CD4-positive, alpha-beta T cell treated with Interleukin-17A for 4 hours (primary cell): ENCODE measurements at regions not wholly inside any gene's neighbourhood (a gene's known extent, or its start where the extent isn't known, plus 50 kb on each side); places are given as distances from the start of the nearest gene placed in this dataset.

Experiments
- DNase-seq: peaks from one replicate; pipeline ENCODE4 v3.0.0-alpha.2; 2020; ENCODE audit warnings: mixed read lengths

DNA sequence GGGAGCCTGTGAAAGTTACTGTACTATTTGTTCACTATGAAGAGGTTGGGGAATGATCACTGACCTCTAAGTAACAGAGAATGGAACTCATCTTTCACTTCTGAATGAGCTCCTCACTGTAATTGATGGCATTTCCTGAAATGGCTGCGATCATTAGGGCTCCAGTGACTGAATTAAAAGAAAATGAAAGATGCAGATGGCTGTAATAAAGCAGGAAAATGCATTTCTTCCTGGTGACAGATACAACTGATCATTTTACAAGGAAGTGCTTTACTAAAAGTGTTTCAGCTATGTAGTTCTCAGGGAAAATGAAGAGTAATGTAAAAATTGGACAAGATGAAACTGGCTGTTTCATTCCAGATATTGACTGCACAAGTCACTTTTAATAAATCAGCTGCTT lies 1200.6 kb upstream of the NUDT12 start:
- DNase-seq = no peak

DNA sequence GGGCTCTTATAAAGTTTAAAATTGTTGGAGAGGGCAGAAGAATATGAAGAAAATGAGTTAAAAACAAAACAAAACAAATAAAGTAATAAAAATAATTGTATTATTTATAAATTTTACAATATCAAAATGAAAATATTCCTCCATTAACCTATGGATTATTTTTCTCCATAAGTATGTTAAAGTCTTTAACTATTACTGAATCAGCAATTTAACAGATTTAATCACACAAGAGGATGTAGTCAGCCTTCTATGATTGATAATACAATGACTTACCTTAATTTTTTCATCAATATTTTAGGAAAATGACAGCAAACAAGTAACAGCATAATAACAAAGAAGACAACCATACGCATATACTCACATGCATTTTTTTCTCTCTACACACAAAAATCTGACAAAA lies 1195.3 kb upstream of the NUDT12 start:
- DNase-seq = no peak

DNA sequence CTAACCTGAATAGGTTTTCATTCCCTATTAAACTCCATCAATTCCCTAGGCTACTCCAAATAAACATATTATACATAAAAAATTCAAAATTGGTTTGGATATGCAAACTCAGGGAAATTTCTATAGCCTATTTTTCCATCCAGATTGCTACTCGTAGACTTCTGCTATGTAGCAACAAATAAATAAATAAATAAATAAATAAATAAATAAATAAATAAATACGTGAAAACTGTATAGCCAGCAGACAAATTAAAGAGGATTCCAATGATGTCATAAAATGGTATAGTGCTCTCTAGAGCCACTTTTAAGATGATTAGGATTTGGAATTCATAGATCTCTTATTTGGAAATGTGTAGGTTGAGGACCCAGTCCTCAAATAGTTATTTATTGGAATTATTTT lies 1193.2 kb upstream of the NUDT12 start:
- no peak for DNase-seq

DNA sequence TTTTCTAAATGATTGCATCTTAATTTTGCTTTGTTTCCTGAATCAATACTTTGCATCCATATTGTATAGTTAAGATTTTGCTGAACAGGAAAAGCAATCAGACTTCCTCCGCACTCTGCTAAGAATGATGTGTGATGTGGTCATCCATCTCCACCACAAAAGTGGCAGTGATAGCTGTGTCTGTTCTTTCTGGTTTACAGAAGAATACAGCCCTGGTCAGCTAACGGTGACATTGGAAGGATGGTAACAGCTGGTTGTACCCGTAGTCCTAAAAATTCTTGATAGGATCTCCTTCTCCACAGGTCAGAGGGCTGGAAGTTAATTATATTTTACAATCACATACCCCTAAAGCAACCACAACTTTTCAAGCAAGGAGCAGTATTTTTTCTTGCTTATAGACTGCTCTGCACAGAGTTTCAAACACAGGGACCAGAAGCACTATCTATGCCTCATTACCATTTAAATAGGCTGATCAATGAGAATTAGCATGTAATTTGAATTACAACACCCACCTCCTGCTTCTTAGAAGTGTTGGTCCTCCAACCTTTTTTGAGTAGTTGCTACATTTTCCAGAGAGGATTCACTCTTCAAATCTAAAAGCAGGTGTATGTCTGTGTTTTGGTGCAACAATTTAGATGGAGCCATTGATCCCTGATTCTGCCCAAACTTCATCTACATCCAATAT lies 1191.9 kb upstream of the NUDT12 start:
- no peak for DNase-seq

DNA sequence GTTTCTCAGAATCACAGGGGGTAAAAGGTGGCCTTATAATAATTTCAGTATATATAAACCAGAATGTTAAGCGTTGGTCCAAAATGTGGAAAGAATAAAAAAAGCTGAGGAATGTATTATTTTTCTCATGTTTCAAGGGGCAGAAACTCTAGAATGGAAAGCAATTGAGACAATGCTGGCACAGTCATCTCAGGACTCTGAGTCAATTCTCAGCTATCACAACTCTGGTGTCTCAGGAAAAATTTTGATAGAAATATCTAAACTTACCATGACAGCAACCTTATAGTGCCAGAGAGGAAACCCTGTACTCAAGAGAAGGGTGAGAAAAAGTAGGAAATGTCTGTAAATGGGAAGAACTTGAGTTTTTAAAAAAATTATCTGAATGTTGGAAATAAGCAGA lies 1189.4 kb upstream of the NUDT12 start:
- DNase-seq = no peak

DNA sequence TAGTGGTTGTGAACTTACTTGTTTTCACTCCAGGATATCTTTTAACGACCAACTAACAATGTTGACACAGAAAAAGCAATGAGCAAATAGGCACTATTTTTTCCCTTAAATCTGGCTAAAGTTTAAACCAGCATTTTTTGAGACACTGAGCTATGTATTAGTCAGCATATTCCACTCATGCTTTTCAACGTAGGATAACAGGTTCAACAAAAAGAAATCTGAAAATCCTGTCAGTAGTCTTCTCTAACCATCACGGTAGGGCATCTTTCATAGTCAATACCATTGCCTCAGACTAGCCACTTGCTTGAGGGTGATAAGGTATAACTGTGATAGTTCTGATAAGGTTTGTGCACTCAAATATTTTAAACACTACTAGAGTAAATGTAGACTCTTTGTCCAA lies 1177.3 kb upstream of the NUDT12 start:
- DNase-seq = no peak

DNA sequence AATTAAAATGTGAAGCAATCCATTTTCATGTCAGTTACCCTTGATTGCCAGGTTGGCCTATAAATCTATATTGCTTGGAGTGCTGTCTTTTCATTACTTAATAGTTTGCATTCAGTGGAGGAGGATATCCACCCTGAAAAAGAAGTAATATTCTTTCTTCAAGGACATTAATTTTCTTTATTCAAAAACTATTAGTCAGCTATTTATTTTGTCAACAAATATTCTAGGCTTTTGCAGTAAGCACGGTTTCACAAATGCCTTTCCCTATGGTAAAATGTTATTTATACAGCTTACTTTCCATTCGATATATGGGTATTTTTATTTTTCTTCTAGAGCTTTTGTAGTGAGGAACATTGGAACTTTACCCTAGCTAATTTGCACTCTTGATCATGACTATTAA lies 1176.9 kb upstream of the NUDT12 start:
- no peak for DNase-seq

DNA sequence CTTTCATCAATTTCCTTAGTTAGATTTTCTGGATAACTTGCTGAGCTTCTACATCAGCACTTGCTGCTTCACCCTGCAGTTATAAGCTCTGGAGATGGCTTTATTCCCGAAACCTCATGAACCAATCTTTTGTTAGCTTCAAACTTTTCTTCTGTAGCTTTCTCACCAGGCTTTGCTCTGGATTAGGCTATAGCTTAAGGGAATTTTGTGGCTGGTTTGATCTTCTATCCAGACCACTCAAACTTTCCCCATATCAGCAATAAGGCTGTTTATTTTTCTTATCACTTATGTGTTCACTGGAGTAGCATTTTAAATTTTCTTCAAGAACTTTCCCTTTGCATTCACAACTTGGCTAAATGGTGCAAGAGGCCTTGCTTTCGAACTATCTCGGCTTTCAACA lies 1173.5 kb upstream of the NUDT12 start:
- DNase-seq = no peak

DNA sequence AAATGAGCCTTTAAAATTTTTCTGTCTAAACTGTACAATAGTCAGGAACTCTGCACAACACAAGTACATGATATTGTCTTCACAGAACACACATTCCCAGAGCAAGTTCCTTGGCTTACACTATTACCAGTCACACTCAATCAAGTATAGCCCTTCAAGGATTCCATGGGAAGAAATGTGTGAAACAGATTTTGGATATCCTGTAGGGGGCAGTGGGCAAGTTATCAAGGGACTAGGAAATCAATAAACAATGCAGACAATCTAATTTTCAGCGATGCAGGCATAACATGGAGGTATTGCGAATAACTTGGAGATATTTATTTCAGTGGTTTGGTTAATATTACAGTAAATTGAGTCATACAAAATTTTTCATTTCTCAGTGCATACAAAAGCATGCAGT lies 1171.5 kb upstream of the NUDT12 start:
- DNase-seq = no peak

DNA sequence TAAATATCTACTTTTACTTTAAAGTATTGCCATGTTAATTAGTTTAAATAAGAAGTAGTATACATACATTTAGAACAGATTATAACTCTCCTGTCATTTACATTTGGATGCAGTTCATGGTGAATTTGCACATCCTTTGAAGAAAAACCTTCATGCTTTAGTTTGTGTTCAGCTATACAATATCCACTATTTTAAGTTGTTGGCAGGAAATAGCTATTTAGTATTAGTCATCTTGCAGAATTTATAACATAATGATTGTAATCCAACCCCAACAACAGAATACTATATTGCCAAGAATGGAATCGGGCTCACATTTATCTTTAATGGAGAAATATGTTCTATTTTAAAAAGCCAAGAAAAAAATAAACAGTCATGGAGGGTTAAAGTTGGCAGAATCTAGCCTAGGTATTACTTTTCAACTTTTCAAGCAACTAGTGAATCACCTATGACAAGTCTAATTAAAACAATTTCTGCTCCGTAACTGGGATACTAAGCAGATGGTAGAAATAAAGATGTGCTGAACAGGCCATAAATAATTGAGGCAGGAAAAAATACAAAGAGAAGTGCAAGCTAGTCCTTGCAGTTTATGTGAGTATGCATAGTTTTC lies 1170.6 kb upstream of the NUDT12 start:
- no peak for DNase-seq

DNA sequence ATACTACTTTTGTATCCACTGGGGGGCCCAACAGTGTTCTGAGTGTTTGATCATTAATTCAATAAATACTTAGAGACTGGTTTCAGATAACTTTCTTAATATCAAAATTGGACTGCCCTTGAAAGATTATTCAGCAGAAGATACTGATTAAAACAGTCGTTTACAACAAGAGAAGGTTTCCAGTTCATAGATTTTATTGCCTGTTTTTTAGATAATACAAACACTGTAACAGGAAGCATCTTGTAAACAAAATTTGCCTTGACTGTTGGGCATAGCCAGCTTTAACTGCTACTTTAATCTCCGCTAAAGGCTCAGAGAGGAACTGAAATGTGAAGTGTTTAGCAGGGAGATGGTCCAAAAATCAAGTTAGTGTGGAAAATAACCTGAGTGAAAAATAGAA lies 1168.7 kb upstream of the NUDT12 start:
- no peak for DNase-seq

DNA sequence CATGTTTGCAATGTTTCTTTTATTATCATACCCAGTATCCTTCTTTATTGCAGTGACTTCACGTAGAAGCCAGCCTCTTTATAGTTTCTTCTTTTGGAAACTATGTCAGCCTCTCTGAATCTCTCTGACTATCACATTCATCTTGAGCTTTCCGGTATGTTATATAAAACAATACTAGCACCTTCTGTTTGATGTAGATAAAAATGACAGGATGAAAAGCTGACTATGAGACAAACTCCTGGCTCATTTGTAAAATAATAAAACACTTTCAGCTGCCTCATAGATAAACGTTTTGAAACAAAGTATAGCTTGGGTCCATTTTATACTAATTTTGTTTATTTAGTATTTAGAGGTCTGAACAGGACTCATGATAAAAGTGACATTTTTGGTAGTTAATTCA lies 1145.4 kb upstream of the NUDT12 start:
- no peak for DNase-seq

DNA sequence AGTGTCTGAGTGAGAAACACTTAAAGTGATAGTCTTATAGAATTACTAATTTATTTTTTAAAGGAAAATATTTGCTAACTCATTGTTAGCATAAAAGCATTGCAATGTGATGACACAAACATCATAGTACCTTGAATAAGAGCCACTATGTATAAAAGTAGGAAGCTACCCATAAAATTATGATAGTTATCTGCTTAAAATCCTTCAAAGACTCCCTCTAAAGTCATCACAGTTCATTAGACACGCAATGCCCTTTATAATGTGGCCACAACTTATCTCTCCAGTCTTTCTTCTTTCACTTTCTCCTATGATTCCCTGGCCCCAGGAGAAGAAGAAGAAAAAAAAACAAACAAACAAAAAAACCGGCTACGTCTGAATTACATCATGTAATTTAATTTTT lies 1144.0 kb upstream of the NUDT12 start:
- no peak for DNase-seq

DNA sequence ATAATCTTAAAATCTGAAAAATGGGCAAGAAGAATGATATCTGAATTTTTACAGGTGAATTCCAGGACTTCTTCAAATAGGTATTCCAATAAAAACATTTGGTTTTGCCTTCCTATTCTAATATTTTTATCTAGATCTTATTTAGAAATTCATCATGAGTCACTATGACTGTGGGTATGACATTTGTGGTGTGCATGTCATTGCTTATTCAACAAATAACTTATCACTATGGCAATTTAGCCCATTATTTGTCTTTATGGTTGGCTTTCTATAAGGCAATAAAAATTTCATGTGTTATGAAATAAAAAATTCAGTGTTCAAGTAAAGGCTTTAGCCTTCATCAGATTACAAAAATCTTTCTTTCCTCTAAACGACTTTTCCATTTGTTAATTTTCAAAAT lies 1139.6 kb upstream of the NUDT12 start:
- no peak for DNase-seq

DNA sequence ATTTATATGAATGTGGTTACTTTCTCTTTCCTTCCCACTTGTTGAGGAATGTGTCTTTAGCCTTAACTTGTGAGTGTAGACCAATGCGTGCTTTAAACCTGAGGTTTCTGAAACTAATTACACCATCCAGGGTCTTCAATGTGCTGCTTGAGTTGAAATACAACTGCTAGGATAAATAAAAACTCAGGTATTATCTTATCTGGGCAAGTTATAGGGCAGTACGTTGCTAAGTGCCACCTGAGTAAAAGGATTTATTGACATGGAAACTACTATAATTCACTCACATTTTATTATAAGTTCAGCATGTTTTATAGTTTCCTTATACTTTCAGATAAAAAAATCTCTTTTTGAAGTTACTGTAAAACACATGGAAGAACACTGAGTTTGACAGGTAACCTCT lies 1136.8 kb upstream of the NUDT12 start:
- DNase-seq = no peak

DNA sequence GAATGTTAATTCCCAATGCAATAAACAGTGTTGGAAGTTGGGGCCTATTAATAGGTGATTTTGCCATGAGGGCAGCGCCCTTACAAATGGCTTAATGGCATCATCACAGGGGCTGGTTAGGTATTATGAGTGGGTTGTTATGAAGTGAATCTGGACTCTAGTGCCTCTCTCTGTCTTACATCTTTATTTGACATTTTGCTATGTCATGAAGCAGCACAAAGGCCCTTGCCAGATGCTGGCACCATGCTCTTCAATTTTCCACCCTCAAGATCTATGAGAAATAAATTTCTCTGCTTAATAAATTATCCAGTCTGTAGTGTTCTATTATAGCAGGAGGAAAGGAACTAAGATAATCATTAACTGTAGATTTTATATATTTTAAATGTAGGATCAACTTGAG lies 1098.7 kb upstream of the NUDT12 start:
- DNase-seq = no peak

DNA sequence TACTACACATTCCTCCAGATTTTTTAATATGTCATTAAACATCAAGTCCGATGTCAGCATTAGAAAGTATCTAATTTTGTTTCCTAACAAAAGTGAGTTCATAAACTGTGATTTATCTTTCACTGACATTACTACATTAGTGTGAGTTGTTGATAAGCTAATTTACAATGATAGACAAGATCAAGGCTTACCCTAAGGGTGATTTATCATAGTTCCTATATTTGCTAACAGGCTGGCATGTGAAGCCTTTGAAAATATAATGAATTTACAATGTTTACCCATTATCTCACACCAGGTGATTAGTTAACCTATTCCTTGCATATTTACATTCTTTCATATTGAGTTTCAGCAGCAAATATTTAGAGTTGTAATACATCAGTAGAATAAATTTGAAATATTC lies 1096.9 kb upstream of the NUDT12 start:
- no peak for DNase-seq

DNA sequence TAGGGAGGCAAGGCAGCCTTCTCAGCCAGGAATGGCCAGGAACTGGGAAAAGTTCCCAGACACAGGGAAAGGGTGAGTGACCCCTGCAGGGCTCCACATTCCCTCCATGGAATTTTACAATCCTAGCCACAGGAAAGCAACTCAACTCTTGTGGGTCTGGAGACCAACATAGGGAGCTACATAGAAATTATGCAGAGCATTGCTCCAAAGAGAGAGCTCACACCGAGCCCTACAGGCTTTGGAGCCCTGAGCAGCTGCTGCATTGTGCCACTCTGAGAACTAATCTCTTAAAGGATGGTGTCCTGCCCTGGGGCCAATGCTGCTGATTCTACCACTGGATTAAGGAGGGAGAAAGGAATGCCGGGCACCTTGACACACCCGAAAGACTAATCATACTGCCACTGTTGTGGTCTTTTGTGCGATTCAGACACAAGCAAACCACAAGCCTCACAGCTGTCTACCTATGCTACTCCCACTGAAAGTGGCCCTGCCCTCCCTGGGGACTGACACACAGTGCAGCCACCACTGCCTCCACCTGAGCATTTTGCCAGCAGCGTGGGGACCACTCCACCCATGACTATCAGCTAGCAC lies 1089.8 kb upstream of the NUDT12 start:
- DNase-seq = no peak

DNA sequence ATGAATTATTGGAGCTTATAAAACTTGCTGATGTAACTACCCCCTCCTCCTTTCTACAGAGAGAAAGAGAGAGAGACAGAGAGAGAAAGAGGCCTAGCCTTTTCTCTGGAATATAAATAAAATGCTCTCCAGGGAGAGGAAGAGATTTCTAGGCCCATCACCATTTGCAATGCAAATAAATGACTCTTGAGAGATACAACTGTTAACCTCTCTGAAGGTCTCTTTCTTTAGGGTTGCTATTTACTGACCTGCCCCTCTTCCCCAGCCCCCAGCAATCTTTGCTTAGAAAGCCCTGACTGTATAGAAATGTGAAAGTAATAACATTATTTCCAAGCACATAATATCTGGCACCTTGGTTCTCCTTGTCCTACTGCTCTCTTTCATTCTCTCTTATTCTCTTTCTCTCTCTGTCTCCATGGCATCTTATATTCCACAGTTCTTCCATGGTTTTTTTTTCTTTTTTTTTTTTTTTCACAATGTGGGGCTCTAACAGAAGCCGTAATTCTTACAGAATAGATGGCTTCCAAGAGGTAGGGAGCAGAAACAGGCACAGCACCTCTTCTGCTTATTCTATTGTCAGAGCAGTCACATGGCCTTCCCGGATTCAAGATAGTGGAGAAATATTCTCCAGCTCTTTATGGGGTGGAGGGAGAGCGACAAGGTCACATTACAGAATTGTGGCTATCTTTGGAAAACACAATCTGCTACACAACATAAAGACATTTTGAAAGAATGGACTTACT lies 1087.9 kb upstream of the NUDT12 start:
- DNase-seq = no peak

DNA sequence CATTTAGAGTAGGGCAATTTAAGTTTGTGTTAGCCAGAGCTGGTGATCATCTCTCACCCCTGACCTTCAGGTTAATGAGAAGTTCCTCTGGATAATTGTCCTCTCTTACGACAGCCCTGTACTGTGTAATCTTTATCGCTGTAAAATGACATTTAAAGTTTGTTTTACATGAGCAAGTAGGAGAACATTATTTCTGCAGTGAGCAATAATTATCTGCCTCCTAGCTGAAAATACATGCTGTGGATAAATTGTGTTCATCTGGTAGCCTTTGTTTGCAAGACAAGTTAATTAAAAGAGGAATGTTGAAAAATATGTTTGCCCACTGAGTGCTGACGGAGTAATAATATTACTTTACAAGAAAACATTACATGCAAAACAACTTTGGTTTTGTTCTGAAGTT lies 1083.8 kb upstream of the NUDT12 start:
- no peak for DNase-seq

DNA sequence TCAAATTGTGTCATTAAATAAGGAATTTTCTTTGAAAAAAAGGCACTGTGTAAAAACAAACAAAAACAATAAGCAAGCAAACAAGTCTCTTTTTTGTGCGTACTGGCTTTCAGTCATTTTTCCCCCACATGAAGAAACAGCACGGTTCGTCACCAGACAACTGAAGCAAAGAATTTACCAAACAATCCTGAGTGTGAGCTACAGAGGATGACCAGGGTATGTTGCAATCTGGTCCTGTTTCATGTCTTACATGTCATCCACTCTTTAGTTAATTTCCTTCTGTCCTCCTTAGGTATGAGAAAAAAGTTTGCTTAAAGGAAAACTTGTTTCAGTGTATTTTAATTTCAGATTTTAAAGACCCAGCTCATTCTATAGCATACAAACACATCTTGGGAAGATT lies 1080.7 kb upstream of the NUDT12 start:
- DNase-seq = no peak

DNA sequence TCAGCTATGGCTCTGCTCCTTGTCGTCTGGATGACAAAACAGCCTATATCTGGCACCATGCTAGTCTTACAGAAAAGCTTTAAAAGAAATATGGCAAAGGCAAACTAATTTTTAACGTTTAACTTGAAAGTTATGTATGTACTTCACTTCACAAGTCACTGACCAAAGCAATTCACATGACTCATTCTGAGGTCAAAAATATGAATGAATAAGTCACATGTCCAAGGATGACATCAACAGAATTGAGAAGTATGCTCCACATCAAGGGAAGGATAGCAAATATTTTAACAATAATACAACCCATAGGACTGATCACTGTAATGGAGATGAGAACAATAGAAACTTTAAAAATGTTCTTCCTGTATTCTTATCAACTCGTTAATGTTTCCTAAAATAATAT lies 1072.6 kb upstream of the NUDT12 start:
- DNase-seq = no peak

DNA sequence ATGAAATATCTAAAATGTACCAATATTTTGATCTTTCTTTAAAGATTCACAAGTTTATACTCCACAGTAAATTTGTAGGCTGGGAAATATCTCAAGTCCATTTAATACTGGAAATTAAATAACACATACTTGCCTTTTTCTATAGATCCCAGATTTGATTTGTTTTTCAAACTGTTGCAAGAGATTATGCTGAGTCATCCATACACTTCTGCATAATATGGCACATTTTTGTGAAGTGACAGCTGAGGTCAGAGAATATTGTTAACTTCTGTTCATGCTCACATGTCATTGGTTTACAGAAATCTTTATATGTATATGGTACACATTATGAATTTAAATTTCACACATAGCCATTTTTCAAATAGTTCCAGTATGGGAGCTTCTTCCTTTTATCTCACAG lies 1066.3 kb upstream of the NUDT12 start:
- DNase-seq = no peak

DNA sequence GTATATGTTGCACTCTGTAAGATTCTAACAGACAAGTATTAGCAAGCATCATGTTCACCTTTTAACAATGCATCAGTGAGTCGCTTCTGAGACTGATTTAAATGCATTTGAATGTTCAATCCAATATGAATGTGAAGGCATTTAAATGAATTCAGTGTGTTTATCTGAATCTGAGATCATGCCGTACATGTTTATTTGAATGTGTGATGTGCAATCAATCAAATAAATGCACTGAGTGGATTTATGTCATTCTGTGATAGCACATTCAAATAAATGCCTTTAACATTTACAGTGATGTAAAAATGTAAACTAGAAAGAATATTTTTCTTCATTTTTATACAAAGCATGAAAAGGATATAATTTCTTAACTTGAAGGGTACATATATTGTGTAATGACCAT lies 1063.5 kb upstream of the NUDT12 start:
- DNase-seq = no peak
